Vagina (tissue), 2 donors: ENCODE measurements at regions not wholly inside any gene's neighbourhood (a gene's known extent, or its start where the extent isn't known, plus 50 kb on each side); places are given as distances from the start of the nearest gene placed in this dataset.

Experiments used
- CTCF ChIP-seq, 3 experiments: fragments of 450-650 bp in 2 of 3; fragments of 200-600 bp in 1 of 3; sonication (generic) in 1 of 3; IDR thresholded peaks; one replicate each; pipeline ENCODE4 v1.5.1; 2017 to 2019; ENCODE audit warnings: antibody characterized with exemption in 3 of 3, mild to moderate bottlenecking in 2 of 3, moderate library complexity in 2 of 3
- POLR2A ChIP-seq, 2 donors: fragments of 450-650 bp; IDR thresholded peaks; one replicate each; pipeline ENCODE4 v1.6.1; 2017; ENCODE audit warnings: antibody characterized with exemption in 2 of 2, mild to moderate bottlenecking in 2 of 2, moderate library complexity in 2 of 2
- POLR2AphosphoS5 ChIP-seq, 2 donors: sonication (generic); formaldehyde crosslinking; IDR thresholded peaks; one replicate each; pipeline ENCODE4 v1.9.0; 2017; ENCODE audit warnings: antibody characterized with exemption in 2 of 2, mild to moderate bottlenecking in 2 of 2, low read depth in 1 of 2; ENCODE audit not compliant: insufficient read depth in 1 of 2

- TF ChIP-seq CTCF (IDR thresholded peaks at IDR 0.05) (no peak), POLR2A (IDR thresholded peaks at IDR 0.05) (no peak), POLR2AphosphoS5 (IDR thresholded peaks at IDR 0.05; ENCODE audit: insufficient read depth in 1 of 2, low read depth in 1 of 2) (no peak)
Observed at GRCh38 chr6:133100865-133101264, 140.3 kb upstream of the EYA4 start.
